Stimulated activated naive B cell treated with anti-CD40 and anti-IgM and Interleukin-4, amounts not matched to agents 10 μg/mL and 1 μg/mL and 100 μg/mL, for 72 hours (primary cell): ENCODE measurements at regions not wholly inside any gene's neighbourhood (a gene's known extent, or its start where the extent isn't known, plus 50 kb on each side); places are given as distances from the start of the nearest gene placed in this dataset.
"Not testable (repeated sequence)": the region's sequence is repeated elsewhere in the genome, so short reads cannot be mapped to it uniquely, and the experiment has no call there.

Source experiments
- ATAC-seq, 2 donors: fragments of 150-1000 bp; cut with Tn5 transposase; replicated peaks; 2 replicates each; pipeline ENCODE4 v1.10.0; 2021; ENCODE audit warnings: moderate library complexity in 1 of 2
- DNase-seq: peaks from one replicate; pipeline ENCODE4 v3.0.0; 2021
- H3K27ac Mint-ChIP-seq: one replicate; pipeline ENCODE4 v1.8.0; 2022; ENCODE audit warnings: mild to moderate bottlenecking, mixed read lengths
- H3K27me3 Mint-ChIP-seq, 2 donors: one replicate each; pipeline ENCODE4 v1.8.0; 2022; ENCODE audit warnings: mixed read lengths in 2 of 2
- H3K36me3 Mint-ChIP-seq, 2 donors: one replicate each; pipeline ENCODE4 v1.8.0; 2022; ENCODE audit warnings: mixed read lengths in 2 of 2, mild to moderate bottlenecking in 1 of 2
- H3K4me1 Mint-ChIP-seq, 2 donors: one replicate each; pipeline ENCODE4 v1.8.0; 2022; ENCODE audit warnings: mixed read lengths in 2 of 2, mild to moderate bottlenecking in 1 of 2
- H3K4me3 Mint-ChIP-seq, 2 donors: one replicate each; pipeline ENCODE4 v1.8.0; 2022; ENCODE audit warnings: mild to moderate bottlenecking in 2 of 2, mixed read lengths in 2 of 2, moderate library complexity in 1 of 2
- H3K9me3 Mint-ChIP-seq, 2 donors: one replicate each; pipeline ENCODE4 v1.8.0; 2022; ENCODE audit warnings: mixed read lengths in 2 of 2, mild to moderate bottlenecking in 1 of 2

GRCh38 chr4:164301430-164301829 is 452.5 kb upstream of the SMIM31 start:
- H3K36me3 Mint-ChIP-seq, result no peaks in the 10 kb centered on the region
- H3K27me3 Mint-ChIP-seq, result no peaks in the 10 kb centered on the region
- no peak overlapping the region for H3K4me3 Mint-ChIP-seq
- ATAC-seq (no peak), DNase-seq (no peak)
- no peak overlapping the region for H3K27ac Mint-ChIP-seq
- H3K9me3 Mint-ChIP-seq, result no peaks in the 10 kb centered on the region
- no peaks in the 10 kb centered on the region for H3K4me1 Mint-ChIP-seq

- DNase-seq (no peak), ATAC-seq (peak in 1 of 2 donors; percentile 39)
- no peak overlapping the region for H3K4me3 Mint-ChIP-seq
- H3K4me1 Mint-ChIP-seq, result no peaks in the 10 kb centered on the region
- H3K9me3 Mint-ChIP-seq, result no peaks in the 10 kb centered on the region
- no peak overlapping the region for H3K27ac Mint-ChIP-seq
- H3K27me3 Mint-ChIP-seq, result no peaks in the 10 kb centered on the region
- no peaks in the 10 kb centered on the region for H3K36me3 Mint-ChIP-seq
Measured at GRCh38 chr4:164304101-164304639, 449.8 kb upstream of the SMIM31 start.

- H3K27me3 Mint-ChIP-seq, result no peaks in the 10 kb centered on the region
- H3K4me1 Mint-ChIP-seq, result no peaks in the 10 kb centered on the region
- H3K27ac Mint-ChIP-seq, result no peak overlapping the region
- no peak overlapping the region for H3K4me3 Mint-ChIP-seq
- ATAC-seq, result no peak
- DNase-seq, result no peak
- H3K36me3 Mint-ChIP-seq, result no peaks in the 10 kb centered on the region
- no peaks in the 10 kb centered on the region for H3K9me3 Mint-ChIP-seq
Measured at GRCh38 chr4:164304861-164305260, 449.1 kb upstream of the SMIM31 start.

- DNase-seq, result no peak
- Mint-ChIP-seq H3K27ac (no peak overlapping the region), H3K4me3 (no peak overlapping the region), H3K4me1 (no peaks in the 10 kb centered on the region), H3K27me3 (no peaks in the 10 kb centered on the region), H3K36me3 (no peaks in the 10 kb centered on the region), H3K9me3 (no peaks in the 10 kb centered on the region)
- ATAC-seq, result no peak
Measured at GRCh38 chr4:164307262-164307661, 446.7 kb upstream of the SMIM31 start.

GRCh38 chr4:164312671-164313070 is 441.3 kb upstream of the SMIM31 start:
- no peak for ATAC-seq
- no peaks in the 10 kb centered on the region for H3K9me3 Mint-ChIP-seq
- H3K4me3 Mint-ChIP-seq, result no peak overlapping the region
- DNase-seq, result no peak
- no peak overlapping the region for H3K27ac Mint-ChIP-seq
- no peaks in the 10 kb centered on the region for H3K36me3 Mint-ChIP-seq
- peaks cover 0 to 2% of the 10 kb centered on the region in 2 donors for H3K4me1 Mint-ChIP-seq
- H3K27me3 Mint-ChIP-seq, result no peaks in the 10 kb centered on the region

GRCh38 chr4:164313853-164314252 is 440.1 kb upstream of the SMIM31 start:
- no peak for DNase-seq
- no peak overlapping the region for H3K4me3 Mint-ChIP-seq
- H3K27me3 Mint-ChIP-seq, result no peaks in the 10 kb centered on the region
- ATAC-seq, result no peak
- H3K9me3 Mint-ChIP-seq, result no peaks in the 10 kb centered on the region
- H3K27ac Mint-ChIP-seq, result no peak overlapping the region
- peaks cover 0 to 2% of the 10 kb centered on the region in 2 donors for H3K4me1 Mint-ChIP-seq
- no peaks in the 10 kb centered on the region for H3K36me3 Mint-ChIP-seq

GRCh38 chr4:164318350-164318749 is 435.6 kb upstream of the SMIM31 start:
- H3K9me3 Mint-ChIP-seq, result no peaks in the 10 kb centered on the region
- H3K4me3 Mint-ChIP-seq, result no peak overlapping the region
- ATAC-seq, result no peak
- H3K27me3 Mint-ChIP-seq, result no peaks in the 10 kb centered on the region
- H3K36me3 Mint-ChIP-seq, result no peaks in the 10 kb centered on the region
- DNase-seq, result no peak
- H3K27ac Mint-ChIP-seq, result no peak overlapping the region
- H3K4me1 Mint-ChIP-seq, result peaks cover 0 to 2% of the 10 kb centered on the region in 2 donors

GRCh38 chr4:164319688-164320087 is 434.2 kb upstream of the SMIM31 start:
- H3K27me3 Mint-ChIP-seq, result no peaks in the 10 kb centered on the region
- no peaks in the 10 kb centered on the region for H3K4me1 Mint-ChIP-seq
- DNase-seq (no peak), ATAC-seq (no peak)
- no peak overlapping the region for H3K4me3 Mint-ChIP-seq
- no peak overlapping the region for H3K27ac Mint-ChIP-seq
- H3K9me3 Mint-ChIP-seq, result no peaks in the 10 kb centered on the region
- H3K36me3 Mint-ChIP-seq, result no peaks in the 10 kb centered on the region

GRCh38 chr4:164320847-164321246 is 433.1 kb upstream of the SMIM31 start:
- ATAC-seq (no peak), DNase-seq (no peak)
- Mint-ChIP-seq H3K4me3 (no peak overlapping the region), H3K36me3 (no peaks in the 10 kb centered on the region), H3K27ac (no peak overlapping the region), H3K9me3 (no peaks in the 10 kb centered on the region), H3K4me1 (no peaks in the 10 kb centered on the region), H3K27me3 (no peaks in the 10 kb centered on the region)

- DNase-seq, result no peak
- H3K4me3 Mint-ChIP-seq, result no peak overlapping the region
- H3K4me1 Mint-ChIP-seq, result no peaks in the 10 kb centered on the region
- H3K9me3 Mint-ChIP-seq, result no peaks in the 10 kb centered on the region
- H3K36me3 Mint-ChIP-seq, result no peaks in the 10 kb centered on the region
- no peak for ATAC-seq
- no peak overlapping the region for H3K27ac Mint-ChIP-seq
- no peaks in the 10 kb centered on the region for H3K27me3 Mint-ChIP-seq
Measured at GRCh38 chr4:164326056-164326455, 427.9 kb upstream of the SMIM31 start.

- H3K36me3 Mint-ChIP-seq, result no peaks in the 10 kb centered on the region
- ATAC-seq, result no peak
Measured at GRCh38 chr4:164337219-164337944, 416.5 kb upstream of the SMIM31 start.

GRCh38 chr4:164343472-164343976 is 410.4 kb upstream of the SMIM31 start:
- H3K27me3 Mint-ChIP-seq, result no peaks in the 10 kb centered on the region
- no peak overlapping the region for H3K4me3 Mint-ChIP-seq
- no peak for ATAC-seq

More at GRCh38 chr4:164337219-164337944, 416.5 kb upstream of the SMIM31 start:
- DNase-seq, result no peak
- peaks cover 0 to 8% of the 10 kb centered on the region in 2 donors for H3K9me3 Mint-ChIP-seq
- H3K27me3 Mint-ChIP-seq, result no peaks in the 10 kb centered on the region
- no peak overlapping the region for H3K4me3 Mint-ChIP-seq
- H3K27ac Mint-ChIP-seq, result no peak overlapping the region
- H3K4me1 Mint-ChIP-seq, result no peaks in the 10 kb centered on the region

GRCh38 chr4:164345756-164346155 is 408.2 kb upstream of the SMIM31 start:
- no peak for ATAC-seq
- no peaks in the 10 kb centered on the region for H3K27me3 Mint-ChIP-seq
- no peak overlapping the region for H3K4me3 Mint-ChIP-seq
- peaks cover 3 to 8% of the 10 kb centered on the region in 2 donors for H3K9me3 Mint-ChIP-seq
- H3K36me3 Mint-ChIP-seq, result no peaks in the 10 kb centered on the region
- DNase-seq, result no peak
- H3K4me1 Mint-ChIP-seq, result no peaks in the 10 kb centered on the region
- H3K27ac Mint-ChIP-seq, result no peak overlapping the region

More at GRCh38 chr4:164343472-164343976, 410.4 kb upstream of the SMIM31 start:
- H3K27ac Mint-ChIP-seq, result no peak overlapping the region
- H3K9me3 Mint-ChIP-seq, result peaks cover 0 to 9% of the 10 kb centered on the region in 2 donors
- H3K4me1 Mint-ChIP-seq, result no peaks in the 10 kb centered on the region
- no peak for DNase-seq
- H3K36me3 Mint-ChIP-seq, result no peaks in the 10 kb centered on the region

GRCh38 chr4:164350061-164350460 is 403.9 kb upstream of the SMIM31 start:
- H3K4me3 Mint-ChIP-seq, result no peak overlapping the region
- no peaks in the 10 kb centered on the region for H3K36me3 Mint-ChIP-seq
- H3K4me1 Mint-ChIP-seq, result no peaks in the 10 kb centered on the region
- H3K9me3 Mint-ChIP-seq, result peaks cover 0 to 3% of the 10 kb centered on the region in 2 donors
- no peak overlapping the region for H3K27ac Mint-ChIP-seq
- DNase-seq, result no peak
- no peaks in the 10 kb centered on the region for H3K27me3 Mint-ChIP-seq
- no peak for ATAC-seq

- DNase-seq, H3K9me3 Mint-ChIP-seq, H3K4me1 Mint-ChIP-seq, H3K4me3 Mint-ChIP-seq, H3K36me3 Mint-ChIP-seq, H3K27me3 Mint-ChIP-seq, ATAC-seq, H3K27ac Mint-ChIP-seq: not testable (repeated sequence)
Measured at GRCh38 chr4:164350716-164351115, 403.2 kb upstream of the SMIM31 start.
